GM21529 (cell line): ENCODE measurements at regions not wholly inside any gene's neighbourhood (a gene's known extent, or its start where the extent isn't known, plus 50 kb on each side); places are given as distances from the start of the nearest gene placed in this dataset.
"Not testable (repeated sequence)": the region's sequence is repeated elsewhere in the genome, so short reads cannot be mapped to it uniquely, and the experiment has no call there.

Experiments used
- ATAC-seq: cut with Tn5 transposase; IDR thresholded peaks from one replicate; pipeline ENCODE4 v1.9.1; 2021; ENCODE audit not compliant: unreplicated experiment

GRCh38 chr13:69109891-69110525 is 997.6 kb upstream of the ATXN8OS start:
- no peak for ATAC-seq

- ATAC-seq, result no peak
Measured at GRCh38 chr13:69108486-69108885, 999.1 kb upstream of the ATXN8OS start.

GRCh38 chr13:69107436-69107835 is 1000.2 kb upstream of the ATXN8OS start:
- no peak for ATAC-seq

GRCh38 chr13:69101841-69102240 is 1005.8 kb upstream of the ATXN8OS start:
- no peak for ATAC-seq

- ATAC-seq, result no peak
Measured at GRCh38 chr13:69094485-69094884, 1013.1 kb upstream of the ATXN8OS start.

GRCh38 chr13:69092615-69093322 is 1014.9 kb upstream of the ATXN8OS start:
- ATAC-seq, result no peak

- ATAC-seq, result no peak
Measured at GRCh38 chr13:69077267-69077666, 1030.4 kb upstream of the ATXN8OS start.

- no peak for ATAC-seq
Measured at GRCh38 chr13:69069554-69070133, 1038.0 kb upstream of the ATXN8OS start.

- ATAC-seq, result no peak
Measured at GRCh38 chr13:69050696-69051095, 1056.9 kb upstream of the ATXN8OS start.

- ATAC-seq, result no peak
Measured at GRCh38 chr13:69044629-69045028, 1063.0 kb upstream of the ATXN8OS start.

GRCh38 chr13:69040898-69041297 is 1066.7 kb upstream of the ATXN8OS start:
- no peak for ATAC-seq

GRCh38 chr13:69035771-69036170 is 1071.9 kb upstream of the ATXN8OS start:
- ATAC-seq, result no peak

GRCh38 chr13:69028936-69029335 is 1078.7 kb upstream of the ATXN8OS start:
- no peak for ATAC-seq

- no peak for ATAC-seq
Measured at GRCh38 chr13:69020120-69020519, 1087.5 kb upstream of the ATXN8OS start.

GRCh38 chr13:69018173-69018572 is 1089.5 kb upstream of the ATXN8OS start:
- not testable (repeated sequence) for ATAC-seq

GRCh38 chr13:69010789-69011188 is 1096.8 kb upstream of the ATXN8OS start:
- ATAC-seq, result no peak

- ATAC-seq, result no peak
Measured at GRCh38 chr13:69008499-69008898, 1099.1 kb upstream of the ATXN8OS start.

GRCh38 chr13:68998056-68998455 is 1109.6 kb upstream of the ATXN8OS start:
- ATAC-seq, result no peak

GRCh38 chr13:68996668-68997025 is 1111.0 kb upstream of the ATXN8OS start:
- ATAC-seq, result no peak

- no peak for ATAC-seq
Measured at GRCh38 chr13:68995972-68996667, 1111.5 kb upstream of the ATXN8OS start.

- ATAC-seq, result no peak
Measured at GRCh38 chr13:68993154-68993553, 1114.5 kb upstream of the ATXN8OS start.

- ATAC-seq, result no peak
Measured at GRCh38 chr13:68988176-68988575, 1119.5 kb upstream of the ATXN8OS start.
